Mesenchymal stem cell (in vitro differentiated cells and primary cell): ENCODE measurements at regions not wholly inside any gene's neighbourhood (a gene's known extent, or its start where the extent isn't known, plus 50 kb on each side); places are given as distances from the start of the nearest gene placed in this dataset.
"Not testable (repeated sequence)": the region's sequence is repeated elsewhere in the genome, so short reads cannot be mapped to it uniquely, and the experiment has no call there.

Experiments
- DNase-seq: peaks from one replicate; pipeline ENCODE4 v3.0.0-alpha.2; 2013
- H2AFZ ChIP-seq: one replicate; pipeline ENCODE4 v1.6.1; 2013; ENCODE audit warnings: low read depth, mild to moderate bottlenecking, control low read depth, inconsistent platforms, low read length, moderate library complexity
- H2AK5ac ChIP-seq: 2 replicates; pipeline ENCODE4 v1.6.1; 2013; ENCODE audit warnings: low read length, moderate library complexity, mild to moderate bottlenecking, inconsistent platforms; ENCODE audit not compliant: severe bottlenecking
- H2BK120ac ChIP-seq: one replicate; pipeline ENCODE4 v1.6.1; 2013; ENCODE audit warnings: low read depth, mild to moderate bottlenecking, inconsistent platforms, low read length, moderate library complexity
- H2BK12ac ChIP-seq, 2 experiments: one replicate each; pipeline ENCODE4 v1.6.1; 2013; ENCODE audit warnings: inconsistent platforms in 2 of 2, low read length in 2 of 2, mild to moderate bottlenecking in 2 of 2, moderate library complexity in 2 of 2, control low read depth in 1 of 2
- H2BK15ac ChIP-seq: one replicate; pipeline ENCODE4 v1.6.1; 2013; ENCODE audit warnings: mild to moderate bottlenecking, low read depth, inconsistent platforms; ENCODE audit not compliant: poor library complexity, severe bottlenecking
- H2BK5ac ChIP-seq: 2 replicates; pipeline ENCODE4 v1.6.1; 2013; ENCODE audit warnings: low read depth, mild to moderate bottlenecking, low read length, control low read depth, inconsistent platforms; ENCODE audit not compliant: poor library complexity, severe bottlenecking
- H3K14ac ChIP-seq, 2 experiments: one replicate each; pipeline ENCODE4 v1.6.1; 2013; ENCODE audit warnings: inconsistent platforms in 2 of 2, low read length in 2 of 2, control low read depth in 1 of 2, mild to moderate bottlenecking in 1 of 2, moderate library complexity in 1 of 2
- H3K18ac ChIP-seq, 2 experiments: one replicate each; pipeline ENCODE4 v1.6.1; 2013; ENCODE audit warnings: inconsistent platforms in 2 of 2, low read length in 2 of 2, control low read depth in 1 of 2, low read depth in 1 of 2, mild to moderate bottlenecking in 1 of 2
- H3K23ac ChIP-seq, 2 experiments: one replicate each; pipeline ENCODE4 v1.6.1; 2013; ENCODE audit warnings: inconsistent platforms in 2 of 2, low read length in 2 of 2, mild to moderate bottlenecking in 2 of 2, moderate library complexity in 2 of 2, control low read depth in 1 of 2
- H3K27ac ChIP-seq: 2 replicates; pipeline ENCODE4 v1.5.1; 2013; ENCODE audit warnings: mild to moderate bottlenecking, moderate library complexity, low read length, control low read depth, inconsistent platforms; ENCODE audit not compliant: poor library complexity, severe bottlenecking
- H3K27me3 ChIP-seq, 2 experiments: 2 replicates each; pipeline versions ENCODE4 v1.6.1 to v1.7.0; 2013; ENCODE audit warnings: low read length in 2 of 2, mild to moderate bottlenecking in 2 of 2, moderate library complexity in 2 of 2, control low read depth in 1 of 2, inconsistent platforms in 1 of 2; ENCODE audit not compliant: control insufficient read depth in 1 of 2, insufficient read depth in 1 of 2
- H3K36me3 ChIP-seq, 2 experiments: 2 replicates each; pipeline versions ENCODE4 v1.6.1 to v1.7.0; 2013; ENCODE audit warnings: low read length in 2 of 2, control low read depth in 1 of 2, inconsistent platforms in 1 of 2, low read depth in 1 of 2, mild to moderate bottlenecking in 1 of 2; ENCODE audit not compliant: insufficient read depth in 2 of 2, control insufficient read depth in 1 of 2
- H3K4ac ChIP-seq, 2 experiments: one replicate each; pipeline ENCODE4 v1.6.1; 2013; ENCODE audit warnings: inconsistent platforms in 2 of 2, low read length in 2 of 2, mild to moderate bottlenecking in 2 of 2, moderate library complexity in 2 of 2, control low read depth in 1 of 2, low read depth in 1 of 2
- H3K4me1 ChIP-seq: 2 replicates; pipeline ENCODE4 v1.6.1; 2013; ENCODE audit warnings: low read depth, low read length, control low read depth; ENCODE audit not compliant: control insufficient read depth, insufficient read depth
- H3K4me2 ChIP-seq: 2 replicates; pipeline ENCODE4 v1.6.1; 2013; ENCODE audit warnings: low read length, mild to moderate bottlenecking, inconsistent platforms; ENCODE audit not compliant: poor library complexity, severe bottlenecking
- H3K4me3 ChIP-seq, 2 experiments: 2 replicates each; pipeline versions ENCODE4 v1.5.1 to v1.7.0; 2013; ENCODE audit warnings: low read length in 2 of 2, mild to moderate bottlenecking in 2 of 2, control low read depth in 1 of 2, low read depth in 1 of 2; ENCODE audit not compliant: insufficient read depth in 1 of 2
- H3K79me1 ChIP-seq: replicated peaks from 2 replicates; pipeline ENCODE4 v1.6.1; 2013; ENCODE audit warnings: mild to moderate bottlenecking, control low read depth, low read length, inconsistent platforms; ENCODE audit not compliant: poor library complexity, severe bottlenecking
- H3K9ac ChIP-seq: 2 replicates; pipeline ENCODE4 v1.7.0; 2013; ENCODE audit warnings: mild to moderate bottlenecking, low read length, moderate library complexity
- H3K9me3 ChIP-seq: 2 replicates; pipeline ENCODE4 v1.7.0; 2013; ENCODE audit warnings: mild to moderate bottlenecking, low read length; ENCODE audit not compliant: control insufficient read depth
- H4K8ac ChIP-seq: one replicate; pipeline ENCODE4 v1.6.1; 2013; ENCODE audit warnings: inconsistent platforms, mild to moderate bottlenecking, low read length, moderate library complexity
- H4K91ac ChIP-seq: one replicate; pipeline ENCODE4 v1.6.1; 2013; ENCODE audit warnings: mild to moderate bottlenecking, low read length, inconsistent platforms
- WGBS: methylation state at CpG from one replicate; pipeline ENCODE4 v1.1.7; 2013; ENCODE audit warnings: mixed read lengths; 5-methylcytosine and 5-hydroxymethylcytosine counted together

- Histone ChIP-seq H2AK5ac (no peak overlapping the region), H2BK12ac (no peak overlapping the region), H2BK15ac (no peak overlapping the region), H2AFZ (no peak overlapping the region), H3K9ac (no peak overlapping the region), H3K4ac (no peak overlapping the region), H3K9me3 (peaks cover 7% of the 10 kb centered on the region), H3K36me3 (no peaks in the 10 kb centered on the region), H3K4me1 (no peaks in the 10 kb centered on the region), H3K23ac (no peak overlapping the region), H2BK120ac (no peak overlapping the region), H4K91ac (no peak overlapping the region), H3K4me2 (no peak overlapping the region), H3K4me3 (no peak overlapping the region), H3K27ac (no peak overlapping the region), H3K27me3 (peaks cover 0 to 8% of the 10 kb centered on the region in 2 experiments), H3K18ac (no peak overlapping the region), H3K14ac (no peak overlapping the region), H2BK5ac (no peak overlapping the region), H3K79me1 (no peaks in the 10 kb centered on the region), H4K8ac (no peak overlapping the region)
- WGBS, result 79% methylated on average over 3 of the region's 4 CpGs
- DNase-seq, result no peak
These were observed 191.8 kb downstream of the SEMA6D start for GRCh38 chr15:47908950-47909670.

GRCh38 chr15:47912910-47913309 lies 195.6 kb downstream of the SEMA6D start:
- H3K9me3 ChIP-seq, H4K8ac ChIP-seq, H3K27ac ChIP-seq, DNase-seq, H3K9ac ChIP-seq, H4K91ac ChIP-seq, H2AFZ ChIP-seq, H3K4me2 ChIP-seq, H3K4me3 ChIP-seq, H3K79me1 ChIP-seq, H2AK5ac ChIP-seq, H3K36me3 ChIP-seq, H2BK12ac ChIP-seq, H3K14ac ChIP-seq, H3K4ac ChIP-seq, H3K23ac ChIP-seq, H2BK120ac ChIP-seq, H2BK5ac ChIP-seq, H3K4me1 ChIP-seq, H2BK15ac ChIP-seq: not testable (repeated sequence)
- 77% methylated on average over 4 of the region's 6 CpGs for WGBS
- peaks cover 0 to 19% of the 10 kb centered on the region in 2 experiments for H3K27me3 ChIP-seq
- H3K18ac ChIP-seq, result peak overlapping the region in 1 of 2 experiments; percentile 52

- Histone ChIP-seq H3K79me1 (no peaks in the 10 kb centered on the region), H3K14ac (no peak overlapping the region), H2BK120ac (no peak overlapping the region), H3K36me3 (no peaks in the 10 kb centered on the region), H3K27ac (no peak overlapping the region), H3K27me3 (peaks cover 0 to 31% of the 10 kb centered on the region in 2 experiments), H2AFZ (no peak overlapping the region), H2BK15ac (no peak overlapping the region), H3K18ac (no peak overlapping the region), H3K9me3 (no peaks in the 10 kb centered on the region), H3K4me1 (no peaks in the 10 kb centered on the region), H3K9ac (no peak overlapping the region), H4K91ac (no peak overlapping the region), H3K4ac (no peak overlapping the region), H4K8ac (no peak overlapping the region), H2BK12ac (no peak overlapping the region), H2BK5ac (no peak overlapping the region), H3K23ac (no peak overlapping the region), H3K4me3 (no peak overlapping the region), H2AK5ac (no peak overlapping the region), H3K4me2 (no peak overlapping the region)
- DNase-seq, result no peak
- 76% methylated on average over 1 of the region's 1 CpG for WGBS
These were observed 200.6 kb downstream of the SEMA6D start for GRCh38 chr15:47917881-47918280.

- Histone ChIP-seq H3K27ac (no peak overlapping the region), H3K4ac (no peak overlapping the region), H3K18ac (no peak overlapping the region), H2BK5ac (no peak overlapping the region), H3K4me3 (no peak overlapping the region), H3K14ac (no peak overlapping the region), H2BK12ac (no peak overlapping the region), H3K36me3 (no peaks in the 10 kb centered on the region), H2BK120ac (no peak overlapping the region), H2AK5ac (no peak overlapping the region), H3K9me3 (no peaks in the 10 kb centered on the region), H3K4me1 (no peaks in the 10 kb centered on the region), H2AFZ (no peak overlapping the region), H3K4me2 (no peak overlapping the region), H3K27me3 (peaks cover 0 to 33% of the 10 kb centered on the region in 2 experiments), H3K79me1 (no peaks in the 10 kb centered on the region), H3K9ac (no peak overlapping the region), H2BK15ac (no peak overlapping the region), H4K91ac (no peak overlapping the region), H4K8ac (no peak overlapping the region), H3K23ac (no peak overlapping the region)
- WGBS, result 93% methylated on average over 2 of the region's 3 CpGs
- DNase-seq, result no peak
These were observed 201.6 kb downstream of the SEMA6D start for GRCh38 chr15:47918877-47919276.
